ENCODE measurements at regions not wholly inside any gene's neighbourhood (a gene's known extent, or its start where the extent isn't known, plus 50 kb on each side); places are given as distances from the start of the nearest gene placed in this dataset.

DNA sequence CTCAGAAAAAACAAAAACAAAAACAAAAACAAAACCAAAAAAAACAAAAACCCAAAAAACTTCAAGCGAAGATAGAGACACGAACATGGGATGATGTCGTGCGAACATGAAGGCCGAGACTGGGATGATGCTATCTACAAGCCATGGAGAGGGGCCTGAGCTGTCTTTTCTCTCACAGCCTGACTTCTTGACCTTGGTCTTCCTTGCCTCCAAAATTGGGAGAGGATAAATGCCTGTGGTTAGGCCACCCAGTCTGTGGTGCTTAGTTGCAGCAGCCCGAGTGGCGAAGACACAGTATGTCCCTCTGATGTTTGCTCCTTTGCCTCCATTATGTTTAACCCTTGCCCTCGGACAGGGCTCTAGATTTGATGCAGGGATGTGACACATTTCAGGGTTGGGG, 130.4 kb upstream of the BASP1 start:
- Histone ChIP-seq H3K27me3 (ENCODE audit: control insufficient read depth, insufficient read depth, low read length) (no peaks in the 10 kb centered on the region), H3K27ac (ENCODE audit: low read length) (no peak overlapping the region), H3K4me3 (ENCODE audit: low read length) (no peak overlapping the region), H3K36me3 (ENCODE audit: control insufficient read depth, insufficient read depth, low read length) (no peaks in the 10 kb centered on the region), H3K4me1 (ENCODE audit: control insufficient read depth, insufficient read depth, low read length) (no peaks in the 10 kb centered on the region), H3K9me3 (ENCODE audit: control insufficient read depth, insufficient read depth, low read length) (no peaks in the 10 kb centered on the region)
- TF ChIP-seq, protein P1, sequence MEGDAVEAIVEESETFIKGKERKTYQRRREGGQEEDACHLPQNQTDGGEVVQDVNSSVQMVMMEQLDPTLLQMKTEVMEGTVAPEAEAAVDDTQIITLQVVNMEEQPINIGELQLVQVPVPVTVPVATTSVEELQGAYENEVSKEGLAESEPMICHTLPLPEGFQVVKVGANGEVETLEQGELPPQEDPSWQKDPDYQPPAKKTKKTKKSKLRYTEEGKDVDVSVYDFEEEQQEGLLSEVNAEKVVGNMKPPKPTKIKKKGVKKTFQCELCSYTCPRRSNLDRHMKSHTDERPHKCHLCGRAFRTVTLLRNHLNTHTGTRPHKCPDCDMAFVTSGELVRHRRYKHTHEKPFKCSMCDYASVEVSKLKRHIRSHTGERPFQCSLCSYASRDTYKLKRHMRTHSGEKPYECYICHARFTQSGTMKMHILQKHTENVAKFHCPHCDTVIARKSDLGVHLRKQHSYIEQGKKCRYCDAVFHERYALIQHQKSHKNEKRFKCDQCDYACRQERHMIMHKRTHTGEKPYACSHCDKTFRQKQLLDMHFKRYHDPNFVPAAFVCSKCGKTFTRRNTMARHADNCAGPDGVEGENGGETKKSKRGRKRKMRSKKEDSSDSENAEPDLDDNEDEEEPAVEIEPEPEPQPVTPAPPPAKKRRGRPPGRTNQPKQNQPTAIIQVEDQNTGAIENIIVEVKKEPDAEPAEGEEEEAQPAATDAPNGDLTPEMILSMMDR (IDR thresholded peaks at IDR 0.05) = no peak
- ATAC-seq (no peak), DNase-seq (no peak)
- intact Hi-C loops (cut with micrococcal nuclease) = no loop called here
- Mint-ChIP-seq H3K36me3 (no peaks in the 10 kb centered on the region), H3K27ac (no peak overlapping the region), H3K27me3 (ENCODE audit: low read depth in 2 of 2) (no peaks in the 10 kb centered on the region), H3K4me1 (no peaks in the 10 kb centered on the region), H3K4me3 (no peak overlapping the region), H3K9me3 (no peaks in the 10 kb centered on the region)
- WGBS (ENCODE audit: insufficient coverage) = 91% methylated on average over 8 of the region's 8 CpGs

DNA sequence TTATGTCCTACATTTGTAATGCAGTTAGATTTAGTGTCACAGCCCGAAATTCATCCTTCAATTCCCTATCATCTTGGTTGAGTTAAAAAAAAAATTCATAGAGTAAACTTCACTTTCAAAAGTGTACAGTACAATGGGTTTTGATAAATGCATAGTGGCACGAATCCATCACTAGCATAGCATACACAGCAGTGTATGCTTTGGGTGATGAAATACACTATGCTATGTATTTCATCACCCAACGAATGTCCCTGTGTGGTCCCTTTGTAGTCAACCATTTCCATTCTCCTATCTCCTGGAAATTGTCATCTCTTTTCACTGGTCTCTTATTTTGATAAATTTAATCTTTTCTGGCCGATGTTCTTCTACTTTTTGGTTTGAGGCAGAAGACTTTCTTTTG, 129.4 kb upstream of the BASP1 start:
- 83% methylated on average over 2 of the region's 4 CpGs for WGBS (ENCODE audit: insufficient coverage)
- Mint-ChIP-seq H3K27me3 (ENCODE audit: low read depth in 2 of 2) (no peaks in the 10 kb centered on the region), H3K4me1 (no peaks in the 10 kb centered on the region), H3K9me3 (peaks cover 0 to 2% of the 10 kb centered on the region in 2 donors), H3K4me3 (no peak overlapping the region), H3K36me3 (no peaks in the 10 kb centered on the region), H3K27ac (no peak overlapping the region)
- DNase-seq (no peak), ATAC-seq (no peak)
- no peak overlapping the region for H3K4me3 ChIP-seq (ENCODE audit: low read length)
- intact Hi-C loops (cut with micrococcal nuclease) = no loop called here
- no peaks in the 10 kb centered on the region for H3K36me3 ChIP-seq (ENCODE audit: control insufficient read depth, insufficient read depth, low read length)
- TF ChIP-seq, protein P1 (IDR thresholded peaks at IDR 0.05) = no peak
- no peak overlapping the region for H3K27ac ChIP-seq (ENCODE audit: low read length)
- no peaks in the 10 kb centered on the region for H3K4me1 ChIP-seq (ENCODE audit: control insufficient read depth, insufficient read depth, low read length)
- H3K27me3 ChIP-seq (ENCODE audit: control insufficient read depth, insufficient read depth, low read length) = no peaks in the 10 kb centered on the region
- H3K9me3 ChIP-seq (ENCODE audit: control insufficient read depth, insufficient read depth, low read length) = no peaks in the 10 kb centered on the region

DNA sequence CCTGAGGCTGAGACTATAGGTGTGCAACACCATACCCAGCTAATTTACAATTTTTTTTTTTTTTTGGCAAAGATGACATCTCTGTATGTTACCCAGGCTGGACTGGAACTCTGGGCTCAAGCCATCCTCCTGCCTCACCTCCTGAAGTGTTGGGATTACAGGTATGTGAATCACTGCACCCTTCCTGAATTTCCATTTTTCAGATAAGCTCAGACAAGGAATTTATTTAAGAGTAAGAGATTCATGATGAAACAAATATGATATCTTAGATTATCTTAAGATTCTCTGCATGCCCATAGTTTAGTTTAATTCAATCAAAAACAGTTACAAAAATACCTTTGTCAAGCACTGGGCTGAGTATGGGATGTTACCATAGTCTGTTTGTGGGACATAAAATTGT, 128.4 kb upstream of the BASP1 start:
- H3K4me1 Mint-ChIP-seq = no peaks in the 10 kb centered on the region
- ATAC-seq (no peak), DNase-seq (no peak)
- peaks cover 0 to 2% of the 10 kb centered on the region in 2 donors for H3K9me3 Mint-ChIP-seq
- H3K4me3 ChIP-seq (ENCODE audit: low read length) = no peak overlapping the region
- H3K27ac Mint-ChIP-seq = no peak overlapping the region
- H3K27me3 Mint-ChIP-seq (ENCODE audit: low read depth in 2 of 2) = no peaks in the 10 kb centered on the region
- intact Hi-C loops (cut with micrococcal nuclease) = no loop called here
- H3K4me3 Mint-ChIP-seq = no peak overlapping the region
- no peaks in the 10 kb centered on the region for H3K36me3 ChIP-seq (ENCODE audit: control insufficient read depth, insufficient read depth, low read length)
- TF ChIP-seq, protein P1 (IDR thresholded peaks at IDR 0.05) = no peak
- no peaks in the 10 kb centered on the region for H3K9me3 ChIP-seq (ENCODE audit: control insufficient read depth, insufficient read depth, low read length)
- no peaks in the 10 kb centered on the region for H3K36me3 Mint-ChIP-seq
- no peaks in the 10 kb centered on the region for H3K27me3 ChIP-seq (ENCODE audit: control insufficient read depth, insufficient read depth, low read length)
- H3K27ac ChIP-seq (ENCODE audit: low read length) = no peak overlapping the region
- H3K4me1 ChIP-seq (ENCODE audit: control insufficient read depth, insufficient read depth, low read length) = no peaks in the 10 kb centered on the region

DNA sequence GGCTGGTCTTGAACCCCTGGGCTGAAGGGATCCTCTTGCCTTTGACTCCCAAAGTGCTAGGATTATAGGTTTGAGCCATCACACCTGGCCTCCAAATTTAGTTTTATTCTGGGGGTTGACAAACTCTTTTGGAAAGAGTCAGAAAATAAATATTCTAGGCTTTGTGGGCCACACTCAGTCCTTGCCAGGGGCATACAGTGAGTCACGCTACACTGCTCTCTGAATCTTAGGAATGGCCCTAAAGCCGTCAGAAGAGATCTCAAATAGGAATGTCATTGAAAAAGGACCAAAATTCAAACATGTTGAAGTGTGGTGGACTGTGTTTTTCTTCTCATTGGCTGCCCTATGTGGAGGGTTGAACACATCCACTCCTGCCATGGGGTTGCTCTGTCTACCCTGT, 127.7 kb upstream of the BASP1 start:
- H3K4me1 ChIP-seq (ENCODE audit: control insufficient read depth, insufficient read depth, low read length) = no peaks in the 10 kb centered on the region
- WGBS (ENCODE audit: insufficient coverage) = 89% methylated on average over 2 of the region's 2 CpGs
- no peaks in the 10 kb centered on the region for H3K36me3 Mint-ChIP-seq
- H3K9me3 ChIP-seq (ENCODE audit: control insufficient read depth, insufficient read depth, low read length) = no peaks in the 10 kb centered on the region
- no peaks in the 10 kb centered on the region for H3K27me3 ChIP-seq (ENCODE audit: control insufficient read depth, insufficient read depth, low read length)
- DNase-seq = no peak
- no peak for ATAC-seq
- H3K27ac Mint-ChIP-seq = no peak overlapping the region
- no peak overlapping the region for H3K27ac ChIP-seq (ENCODE audit: low read length)
- H3K4me3 ChIP-seq (ENCODE audit: low read length) = no peak overlapping the region
- no peak overlapping the region for H3K4me3 Mint-ChIP-seq
- no peaks in the 10 kb centered on the region for H3K27me3 Mint-ChIP-seq (ENCODE audit: low read depth in 2 of 2)
- peaks cover 0 to 2% of the 10 kb centered on the region in 2 donors for H3K9me3 Mint-ChIP-seq
- no peaks in the 10 kb centered on the region for H3K36me3 ChIP-seq (ENCODE audit: control insufficient read depth, insufficient read depth, low read length)
- H3K4me1 Mint-ChIP-seq = no peaks in the 10 kb centered on the region
- TF ChIP-seq, protein P1 (IDR thresholded peaks at IDR 0.05) = no peak
- intact Hi-C loops (cut with micrococcal nuclease) = no loop called here

All from natural killer cell (primary cell).